Aorta (tissue), 5 donors: ENCODE measurements at regions not wholly inside any gene's neighbourhood (a gene's known extent, or its start where the extent isn't known, plus 50 kb on each side); places are given as distances from the start of the nearest gene placed in this dataset.

ENCODE experiments used
- ATAC-seq: fragments of 200-7000 bp; cut with Tn5 transposase; one replicate; pipeline ENCODE4 v1.9.1; 2022; ENCODE audit warnings: moderate library complexity; ENCODE audit not compliant: low FRiP score
- DNase-seq, 2 donors: peaks; one replicate each; pipeline ENCODE4 v3.0.0-alpha.2; 2020
- H3K27ac ChIP-seq, 2 donors: one replicate each; pipeline ENCODE4 v1.5.1; 2013; ENCODE audit warnings: low read length in 2 of 2, mild to moderate bottlenecking in 2 of 2, moderate library complexity in 2 of 2, control low read depth in 1 of 2, inconsistent platforms in 1 of 2, low read depth in 1 of 2
- H3K27me3 ChIP-seq, 2 donors: one replicate each; pipeline ENCODE4 v1.6.1; 2013; ENCODE audit warnings: control low read depth in 1 of 2, low read length in 1 of 2, mild to moderate bottlenecking in 1 of 2, moderate library complexity in 1 of 2; ENCODE audit not compliant: insufficient read depth in 2 of 2, control insufficient read depth in 1 of 2
- H3K36me3 ChIP-seq, 2 donors: one replicate each; pipeline ENCODE4 v1.6.1; 2013; ENCODE audit warnings: control low read depth in 1 of 2, low read length in 1 of 2, mild to moderate bottlenecking in 1 of 2; ENCODE audit not compliant: insufficient read depth in 2 of 2, control insufficient read depth in 1 of 2
- H3K4me1 ChIP-seq, 2 donors: one replicate each; pipeline ENCODE4 v1.6.1; 2013; ENCODE audit warnings: low read length in 2 of 2, control low read depth in 1 of 2, mild to moderate bottlenecking in 1 of 2, moderate library complexity in 1 of 2; ENCODE audit not compliant: insufficient read depth in 2 of 2, control insufficient read depth in 1 of 2
- H3K4me3 ChIP-seq, 2 donors: one replicate each; pipeline ENCODE4 v1.5.1; 2013; ENCODE audit warnings: low read length in 2 of 2, control low read depth in 1 of 2, mild to moderate bottlenecking in 1 of 2
- H3K9me3 ChIP-seq: one replicate; pipeline ENCODE4 v1.6.1; 2013; ENCODE audit warnings: mild to moderate bottlenecking, low read length; ENCODE audit not compliant: control insufficient read depth
- WGBS, 2 donors: extraction: QIAGEN DNeasy Blood & Tissue Kit; methylation state at CpG; one replicate each; pipeline ENCODE4 v1.1.7; 2013; 5-methylcytosine and 5-hydroxymethylcytosine counted together
- intact Hi-C, 2 donors: fragments of 100-400 bp; cut with DNase I; formaldehyde crosslinking; loops; one replicate each; pipeline versions ENCODE4 v1.14.2 to v1.15.0; 2022
- donor health status: healthy with polysubstance abuse.
- donor health status: Bipolar disorder and iron deficiency.
- donor health status: DM: no; HTN: no; CAD: no.
- donor health status: DM: no; HTN: no; CAD: no.
- donor health status: DM: yes; HTN: yes; CAD: no.

- DNase-seq: no peak
- Histone ChIP-seq H3K36me3 (no peaks in the 10 kb centered on the region), H3K27ac (no peak overlapping the region), H3K9me3 (no peaks in the 10 kb centered on the region), H3K4me3 (no peak overlapping the region), H3K27me3 (no peaks in the 10 kb centered on the region), H3K4me1 (no peaks in the 10 kb centered on the region)
- intact Hi-C loops: no loop called here
- ATAC-seq: no peak
These were observed 58.4 kb upstream of the PNPLA4 start for GRCh38 chrX:7985568-7985967.

GRCh38 chrX:7983581-7983980 is 56.4 kb upstream of the PNPLA4 start:
- Histone ChIP-seq H3K36me3 (no peaks in the 10 kb centered on the region), H3K27ac (no peak overlapping the region), H3K27me3 (no peaks in the 10 kb centered on the region), H3K4me3 (no peak overlapping the region), H3K4me1 (no peaks in the 10 kb centered on the region), H3K9me3 (no peaks in the 10 kb centered on the region)
- ATAC-seq (no peak), DNase-seq (no peak)
- intact Hi-C loops: no loop called here
- 50 to 65% methylated on average over 1 of the region's 1 CpG for WGBS, 2 donors
